ENCODE measurements at regions not wholly inside any gene's neighbourhood (a gene's known extent, or its start where the extent isn't known, plus 50 kb on each side); places are given as distances from the start of the nearest gene placed in this dataset.
"Not testable (repeated sequence)": the region's sequence is repeated elsewhere in the genome, so short reads cannot be mapped to it uniquely, and the experiment has no call there.

- DNase-seq = no peak
These were observed 149.3 kb downstream of the TGFB2 start for GRCh38 chr1:218494449-218494852.

- no peak for DNase-seq
These were observed 150.8 kb downstream of the TGFB2 start for GRCh38 chr1:218495931-218496330.

- DNase-seq = no peak
These were observed 151.4 kb downstream of the TGFB2 start for GRCh38 chr1:218496561-218496960.

GRCh38 chr1:218498056-218498938 is 153.2 kb downstream of the TGFB2 start:
- DNase-seq = no peak

GRCh38 chr1:218499011-218499691 is 154.0 kb downstream of the TGFB2 start:
- no peak for DNase-seq

GRCh38 chr1:218499911-218500310 is 154.8 kb downstream of the TGFB2 start:
- DNase-seq = no peak

- no peak for DNase-seq
These were observed 156.0 kb downstream of the TGFB2 start for GRCh38 chr1:218501161-218501560.

- DNase-seq = no peak
These were observed 157.2 kb downstream of the TGFB2 start for GRCh38 chr1:218502383-218502782.

- DNase-seq = no peak
These were observed 158.0 kb downstream of the TGFB2 start for GRCh38 chr1:218503102-218503501.

- no peak for DNase-seq
These were observed 162.3 kb downstream of the TGFB2 start for GRCh38 chr1:218507355-218508002.

GRCh38 chr1:218510153-218510772 is 165.1 kb downstream of the TGFB2 start:
- no peak for DNase-seq

- DNase-seq = no peak
These were observed 168.2 kb downstream of the TGFB2 start for GRCh38 chr1:218513328-218513727.

- no peak for DNase-seq
These were observed 169.6 kb downstream of the TGFB2 start for GRCh38 chr1:218514689-218515088.

- DNase-seq = no peak
These were observed 171.4 kb downstream of the TGFB2 start for GRCh38 chr1:218516526-218516925.

GRCh38 chr1:218517459-218517858 is 172.3 kb downstream of the TGFB2 start:
- no peak for DNase-seq

GRCh38 chr1:218518216-218518740 is 173.1 kb downstream of the TGFB2 start:
- no peak for DNase-seq

- not testable (repeated sequence) for DNase-seq
These were observed 175.5 kb downstream of the TGFB2 start for GRCh38 chr1:218520646-218521045.

- peak; percentile 67 for DNase-seq
These were observed 176.5 kb downstream of the TGFB2 start for GRCh38 chr1:218521414-218522169.

- no peak for DNase-seq
These were observed 179.4 kb downstream of the TGFB2 start for GRCh38 chr1:218524526-218524925.

- DNase-seq = no peak
These were observed 179.9 kb downstream of the TGFB2 start for GRCh38 chr1:218525031-218525430.

GRCh38 chr1:218525451-218526197 is 180.5 kb downstream of the TGFB2 start:
- DNase-seq = no peak

Data from stimulated activated CD8-positive, alpha-beta memory T cell treated with anti-CD3 and anti-CD28 coated beads, Interleukin-4, amount 100 ng/mL, for 48 hours (primary cell).